ENCODE measurements at regions not wholly inside any gene's neighbourhood (a gene's known extent, or its start where the extent isn't known, plus 50 kb on each side); places are given as distances from the start of the nearest gene placed in this dataset.

- TF ChIP-seq CTCF (IDR thresholded peaks at IDR 0.05) (no peak), POLR2A (IDR thresholded peaks at IDR 0.05) (no peak)
Measured at GRCh38 chr3:110886222-110886893, 185.3 kb upstream of the NECTIN3 start.

Data from prostate gland (tissue), 2 donors.